PFSK-1 (cell line): ENCODE measurements at regions not wholly inside any gene's neighbourhood (a gene's known extent, or its start where the extent isn't known, plus 50 kb on each side); places are given as distances from the start of the nearest gene placed in this dataset.

Experiments
- FOXP2 ChIP-seq: optimal IDR thresholded peaks from 2 replicates; pipeline ENCODE3; 2011; ENCODE audit warnings: borderline replicate concordance, control low read depth, inconsistent platforms; ENCODE audit not compliant: insufficient read depth; ENCODE audit errors: extremely low read length, extremely low read depth
- POLR2AphosphoS5 ChIP-seq: IDR thresholded peaks from 2 replicates; pipeline ENCODE4 v1.6.1; 2012; ENCODE audit warnings: low read depth, mild to moderate bottlenecking, control low read depth, low read length, moderate library complexity
- SIN3A ChIP-seq: IDR thresholded peaks from 2 replicates; pipeline ENCODE4 v1.6.1; 2012; ENCODE audit warnings: mild to moderate bottlenecking, low read length, moderate library complexity, borderline replicate concordance; ENCODE audit not compliant: insufficient read depth
- TAF1 ChIP-seq: IDR thresholded peaks from 2 replicates; pipeline ENCODE4 v1.6.1; 2012; ENCODE audit warnings: low read length, control low read depth, borderline replicate concordance; ENCODE audit not compliant: insufficient read depth
- TF ChIP-seq, protein P1 (sequence below), 2 experiments: IDR thresholded peaks; 2 replicates each; pipeline versions ENCODE4 v1.6.1 to v1.8.0; 2011 to 2012; ENCODE audit warnings: low read depth in 2 of 2, low read length in 2 of 2, control low read depth in 1 of 2, inconsistent platforms in 1 of 2, mild to moderate bottlenecking in 1 of 2, moderate library complexity in 1 of 2; ENCODE audit not compliant: insufficient read depth in 1 of 2

DNA sequence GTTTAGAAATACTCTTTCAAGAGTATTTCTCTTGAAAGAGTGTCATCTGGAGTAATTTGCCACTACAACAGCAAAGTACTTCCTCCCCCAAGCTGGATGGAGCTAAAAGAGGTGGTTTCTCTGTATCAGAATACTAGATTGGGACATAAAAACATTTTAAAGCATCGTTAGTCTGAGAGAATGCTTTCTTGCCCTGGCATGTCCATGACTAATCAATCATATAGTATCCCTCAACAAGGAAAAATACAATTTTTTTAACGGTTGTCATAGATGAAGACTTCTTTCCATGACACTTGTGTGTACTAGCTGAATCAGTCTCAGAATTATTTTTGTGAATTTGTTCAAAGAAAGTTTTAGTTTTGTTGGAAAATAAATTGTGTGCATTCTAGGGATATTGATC lies 237.9 kb downstream of the NEBL start:
- TF ChIP-seq FOXP2 (no peak), TAF1 (no peak), SIN3A (no peak), POLR2AphosphoS5 (no peak)
- TF ChIP-seq, protein P1, sequence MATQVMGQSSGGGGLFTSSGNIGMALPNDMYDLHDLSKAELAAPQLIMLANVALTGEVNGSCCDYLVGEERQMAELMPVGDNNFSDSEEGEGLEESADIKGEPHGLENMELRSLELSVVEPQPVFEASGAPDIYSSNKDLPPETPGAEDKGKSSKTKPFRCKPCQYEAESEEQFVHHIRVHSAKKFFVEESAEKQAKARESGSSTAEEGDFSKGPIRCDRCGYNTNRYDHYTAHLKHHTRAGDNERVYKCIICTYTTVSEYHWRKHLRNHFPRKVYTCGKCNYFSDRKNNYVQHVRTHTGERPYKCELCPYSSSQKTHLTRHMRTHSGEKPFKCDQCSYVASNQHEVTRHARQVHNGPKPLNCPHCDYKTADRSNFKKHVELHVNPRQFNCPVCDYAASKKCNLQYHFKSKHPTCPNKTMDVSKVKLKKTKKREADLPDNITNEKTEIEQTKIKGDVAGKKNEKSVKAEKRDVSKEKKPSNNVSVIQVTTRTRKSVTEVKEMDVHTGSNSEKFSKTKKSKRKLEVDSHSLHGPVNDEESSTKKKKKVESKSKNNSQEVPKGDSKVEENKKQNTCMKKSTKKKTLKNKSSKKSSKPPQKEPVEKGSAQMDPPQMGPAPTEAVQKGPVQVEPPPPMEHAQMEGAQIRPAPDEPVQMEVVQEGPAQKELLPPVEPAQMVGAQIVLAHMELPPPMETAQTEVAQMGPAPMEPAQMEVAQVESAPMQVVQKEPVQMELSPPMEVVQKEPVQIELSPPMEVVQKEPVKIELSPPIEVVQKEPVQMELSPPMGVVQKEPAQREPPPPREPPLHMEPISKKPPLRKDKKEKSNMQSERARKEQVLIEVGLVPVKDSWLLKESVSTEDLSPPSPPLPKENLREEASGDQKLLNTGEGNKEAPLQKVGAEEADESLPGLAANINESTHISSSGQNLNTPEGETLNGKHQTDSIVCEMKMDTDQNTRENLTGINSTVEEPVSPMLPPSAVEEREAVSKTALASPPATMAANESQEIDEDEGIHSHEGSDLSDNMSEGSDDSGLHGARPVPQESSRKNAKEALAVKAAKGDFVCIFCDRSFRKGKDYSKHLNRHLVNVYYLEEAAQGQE (IDR thresholded peaks at IDR 0.05; ENCODE audit: insufficient read depth in 1 of 2, low read depth in 2 of 2, low read length in 2 of 2) = no peak

DNA sequence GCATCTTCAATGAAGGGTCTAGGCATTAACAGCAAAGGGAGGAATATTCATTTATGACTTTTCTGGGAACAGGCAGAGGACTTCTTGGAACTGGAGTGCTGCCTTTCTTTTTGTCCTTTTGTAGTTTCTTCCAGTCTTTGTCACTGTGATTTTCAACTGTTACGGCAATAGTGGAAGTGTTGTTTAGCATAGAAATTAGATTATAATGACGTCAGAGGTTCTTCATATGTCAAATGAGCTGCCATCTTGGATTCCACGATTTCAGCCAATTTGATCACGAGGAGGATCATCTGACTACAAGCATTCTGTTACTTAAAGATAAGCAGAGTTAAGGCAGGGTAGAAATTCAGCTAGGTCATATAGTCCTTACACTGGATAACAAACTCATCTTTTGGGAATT lies 239.0 kb downstream of the NEBL start:
- TF ChIP-seq SIN3A (no peak), FOXP2 (no peak), POLR2AphosphoS5 (no peak), TAF1 (no peak)
- TF ChIP-seq, protein P1 (IDR thresholded peaks at IDR 0.05; ENCODE audit: insufficient read depth in 1 of 2, low read depth in 2 of 2, low read length in 2 of 2) = no peak

DNA sequence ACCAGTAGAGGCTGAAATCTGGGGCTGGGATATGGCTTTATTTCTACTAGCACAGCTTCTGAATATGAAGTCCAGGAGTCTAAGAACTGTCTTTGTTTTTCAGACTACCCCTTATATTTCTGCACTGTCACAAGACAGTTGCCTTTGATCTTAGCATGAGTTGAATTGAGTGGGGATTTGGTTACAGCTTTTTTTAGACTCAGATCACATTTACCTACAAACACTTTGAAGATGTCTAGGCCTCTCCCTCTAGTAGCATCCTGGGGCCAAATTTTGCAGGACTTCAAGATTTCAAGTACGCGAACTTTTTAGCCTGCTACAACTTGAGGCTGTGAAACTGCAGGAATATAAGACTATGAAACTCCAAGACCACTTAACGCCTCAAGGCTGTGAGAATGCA lies 240.2 kb downstream of the NEBL start:
- TF ChIP-seq, protein P1 (IDR thresholded peaks at IDR 0.05; ENCODE audit: insufficient read depth in 1 of 2, low read depth in 2 of 2, low read length in 2 of 2) = no peak
- TF ChIP-seq TAF1 (no peak), FOXP2 (no peak)

DNA sequence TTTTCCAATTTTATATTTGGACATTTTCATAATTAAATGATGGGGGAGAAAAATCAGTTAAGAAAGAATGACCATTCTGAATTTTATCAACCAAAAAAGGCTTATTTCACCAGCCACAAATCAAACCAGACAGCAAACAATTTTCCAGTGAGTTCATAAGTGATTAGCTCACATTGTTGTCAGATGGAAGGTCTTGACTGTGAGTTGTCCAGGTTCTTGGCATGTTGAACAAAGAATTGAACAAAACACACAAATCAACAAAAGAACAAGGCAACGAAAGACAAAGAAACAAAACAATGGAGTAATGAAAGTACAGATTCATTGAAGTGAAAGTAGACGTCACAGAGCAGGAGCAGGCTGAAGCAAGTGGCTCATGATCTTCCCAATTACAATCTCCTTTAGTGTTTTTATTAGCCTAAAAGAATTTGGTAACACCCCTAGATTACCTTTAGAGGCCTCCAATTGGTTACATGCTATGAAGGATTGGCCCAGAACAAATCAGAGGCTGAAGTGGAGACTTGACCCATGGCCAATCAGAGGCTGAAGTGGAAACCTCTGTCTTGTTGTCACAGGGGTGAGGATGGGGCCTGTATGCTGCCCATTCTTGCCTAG lies 248.7 kb downstream of the NEBL start:
- no peak for TF ChIP-seq FOXP2

DNA sequence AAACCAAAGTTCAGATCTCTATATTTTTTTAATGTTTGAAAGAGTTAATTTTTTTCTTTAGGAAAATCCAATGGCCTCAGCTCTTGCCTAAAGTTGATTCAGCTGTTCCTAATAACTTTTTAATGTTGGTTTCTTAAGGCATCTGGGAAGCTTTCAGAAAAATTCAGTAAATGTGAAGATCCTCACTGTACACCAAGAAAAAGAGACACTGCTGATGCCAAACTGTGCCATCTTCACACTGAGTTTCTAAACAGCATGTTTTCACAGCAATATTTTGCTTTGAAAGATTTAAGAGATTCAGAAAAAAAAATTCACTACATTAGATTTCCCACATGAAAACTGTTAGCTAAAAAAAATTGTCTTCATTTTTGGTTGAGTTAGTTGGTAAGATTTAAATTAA lies 249.4 kb downstream of the NEBL start:
- TF ChIP-seq FOXP2 = no peak
- TF ChIP-seq SIN3A = no peak
- no peak for TF ChIP-seq TAF1
- TF ChIP-seq, protein P1 (IDR thresholded peaks at IDR 0.05; ENCODE audit: insufficient read depth in 1 of 2, low read depth in 2 of 2, low read length in 2 of 2) = no peak
- TF ChIP-seq POLR2AphosphoS5 = no peak
